ENCODE measurements at regions not wholly inside any gene's neighbourhood (a gene's known extent, or its start where the extent isn't known, plus 50 kb on each side); places are given as distances from the start of the nearest gene placed in this dataset.
A peak's percentile ranks its signal among the peaks of the same experiment; 100 is the strongest.
"Not testable (repeated sequence)": the region's sequence is repeated elsewhere in the genome, so short reads cannot be mapped to it uniquely, and the experiment has no call there.

DNA sequence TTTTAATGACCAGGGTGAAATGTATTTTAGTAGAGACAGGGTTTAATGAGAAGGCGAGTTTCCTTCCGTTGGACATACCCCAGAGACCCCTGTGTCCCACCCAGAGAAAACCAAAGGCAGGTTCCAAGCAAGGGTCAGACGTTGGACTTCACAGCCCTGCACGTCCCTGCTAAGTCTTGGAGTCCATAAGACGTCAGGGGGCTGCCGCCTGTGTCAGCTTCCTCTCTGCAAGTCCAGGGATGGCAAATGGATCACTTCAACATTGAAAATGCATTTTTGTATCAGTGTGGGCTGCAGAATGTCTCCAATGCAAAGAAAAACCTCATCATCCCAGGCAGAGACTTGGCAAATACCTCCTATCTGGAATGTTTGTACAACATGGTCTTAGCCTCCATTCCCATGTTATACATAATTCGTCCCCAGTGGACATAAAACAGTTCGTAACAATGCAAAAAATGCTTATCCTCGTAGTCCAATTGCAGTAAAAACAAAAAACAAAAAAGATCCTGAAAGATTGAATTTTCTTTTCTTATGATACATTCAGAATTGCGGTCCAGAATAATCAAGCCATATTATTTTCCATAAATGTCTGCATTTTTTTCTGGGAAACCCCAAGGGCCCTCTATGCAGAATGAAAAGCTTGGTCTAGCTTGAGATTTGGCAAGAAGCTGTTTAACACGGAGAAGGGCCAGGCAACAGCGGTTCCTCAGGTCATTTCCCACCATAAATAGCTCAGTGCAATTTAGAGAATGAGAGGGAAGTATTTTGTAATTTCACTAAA is 190.9 kb downstream of the SHOX start:
- DNase-seq, result no peak
- Mint-ChIP-seq H3K9me3 (peaks cover 6 to 7% of the 10 kb centered on the region in 2 donors), H3K4me3 (no peak overlapping the region), H3K27me3 (no peaks in the 10 kb centered on the region), H3K27ac (no peak overlapping the region), H3K4me1 (no peaks in the 10 kb centered on the region)
- no peak for ATAC-seq

DNA sequence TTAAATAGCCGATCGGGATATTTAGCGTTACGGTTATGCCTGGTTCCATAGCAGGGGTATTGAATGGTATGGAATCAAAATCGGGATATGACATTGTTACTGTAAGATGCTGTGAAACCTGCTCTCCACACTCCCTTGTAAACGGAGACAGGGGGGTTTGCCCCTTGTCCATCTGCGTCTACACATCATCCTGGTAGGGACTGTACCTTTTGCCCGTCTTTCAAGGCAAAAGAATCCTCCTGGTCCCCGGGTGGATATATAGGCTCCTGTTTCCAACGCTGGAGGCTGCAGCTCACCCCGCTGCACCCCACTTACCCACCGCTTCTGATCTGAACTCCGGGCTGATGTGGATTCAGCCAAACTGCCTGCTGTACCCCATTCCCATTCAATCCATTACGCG is 189.1 kb downstream of the SHOX start:
- ATAC-seq (no peak), DNase-seq (no peak)
- H3K4me1 Mint-ChIP-seq, result no peaks in the 10 kb centered on the region
- peaks cover 6 to 7% of the 10 kb centered on the region in 2 donors for H3K9me3 Mint-ChIP-seq
- no peaks in the 10 kb centered on the region for H3K27me3 Mint-ChIP-seq
- H3K27ac Mint-ChIP-seq, result no peak overlapping the region
- H3K4me3 Mint-ChIP-seq, result no peak overlapping the region

DNA sequence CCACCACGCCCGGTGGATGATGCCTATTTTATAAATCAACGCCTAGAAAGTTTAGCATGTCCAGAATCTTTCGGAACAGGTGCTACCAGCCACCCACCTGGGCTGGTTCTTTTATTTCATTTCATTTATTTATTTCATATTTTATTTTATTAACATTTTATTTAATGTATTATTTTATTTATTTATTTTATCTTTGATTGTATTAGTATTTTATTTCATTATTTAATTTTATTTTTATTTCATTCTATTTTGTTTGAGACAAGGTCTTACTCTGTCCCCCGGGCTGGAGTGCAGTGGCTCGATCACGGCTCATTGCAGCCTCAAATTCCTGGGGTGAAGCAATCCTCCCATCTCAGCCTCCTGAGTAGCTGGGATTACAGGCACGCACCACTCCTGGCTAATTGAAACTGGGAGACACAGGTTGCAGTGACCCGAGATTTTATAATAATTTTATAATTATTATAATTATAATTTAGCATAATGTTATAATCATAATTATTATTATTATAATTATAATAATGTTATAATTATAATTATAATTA is 187.2 kb downstream of the SHOX start:
- H3K9me3 Mint-ChIP-seq, result no peaks in the 10 kb centered on the region
- no peak overlapping the region for H3K27ac Mint-ChIP-seq
- no peaks in the 10 kb centered on the region for H3K27me3 Mint-ChIP-seq
- no peak overlapping the region for H3K4me3 Mint-ChIP-seq
- H3K4me1 Mint-ChIP-seq, result no peaks in the 10 kb centered on the region
- DNase-seq, result no peak
- no peak for ATAC-seq

DNA sequence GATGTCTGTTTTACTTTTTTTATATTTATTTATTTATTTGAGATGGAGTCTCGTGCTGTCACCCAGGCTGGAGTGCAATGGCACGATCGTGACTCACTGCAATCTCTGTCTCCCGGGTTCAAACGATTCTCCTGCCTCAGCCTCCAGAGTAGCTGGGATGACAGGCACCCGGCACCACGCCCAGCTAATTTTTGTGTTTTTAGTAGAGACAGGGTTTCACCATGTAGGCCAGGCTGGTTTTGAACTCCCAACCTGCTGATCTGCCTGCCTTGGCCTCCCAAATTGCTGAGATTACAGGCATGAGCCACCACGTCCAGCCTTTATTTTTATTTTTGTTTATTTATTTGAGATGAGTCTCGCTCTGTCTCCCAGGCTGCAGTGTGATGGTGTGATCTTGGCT is 186.6 kb downstream of the SHOX start:
- H3K4me1 Mint-ChIP-seq, DNase-seq, ATAC-seq, H3K9me3 Mint-ChIP-seq, H3K4me3 Mint-ChIP-seq, H3K27ac Mint-ChIP-seq, H3K27me3 Mint-ChIP-seq: not testable (repeated sequence)

DNA sequence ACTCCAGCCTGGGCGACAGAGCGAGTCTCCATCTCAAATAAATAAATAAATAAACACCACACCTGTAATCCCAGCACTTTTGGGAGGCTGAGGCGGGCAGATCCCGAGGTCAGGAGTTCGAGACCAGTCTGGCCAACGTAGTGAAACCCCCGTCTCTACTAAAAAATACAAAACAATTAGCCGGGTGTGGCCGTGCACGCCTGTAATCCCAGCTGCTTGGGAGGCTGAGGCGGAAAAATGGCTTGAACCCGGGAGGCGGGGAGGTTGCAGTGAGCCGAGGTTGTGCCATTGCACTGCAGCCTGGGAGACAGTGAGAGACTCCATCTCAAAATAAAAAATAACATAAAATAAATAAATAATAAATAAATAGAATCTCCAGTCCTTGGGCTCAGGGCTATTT is 185.8 kb downstream of the SHOX start:
- Mint-ChIP-seq H3K4me3 (no peak overlapping the region), H3K4me1 (no peaks in the 10 kb centered on the region), H3K9me3 (no peaks in the 10 kb centered on the region), H3K27me3 (no peaks in the 10 kb centered on the region), H3K27ac (no peak overlapping the region)
- DNase-seq (no peak), ATAC-seq (no peak)

DNA sequence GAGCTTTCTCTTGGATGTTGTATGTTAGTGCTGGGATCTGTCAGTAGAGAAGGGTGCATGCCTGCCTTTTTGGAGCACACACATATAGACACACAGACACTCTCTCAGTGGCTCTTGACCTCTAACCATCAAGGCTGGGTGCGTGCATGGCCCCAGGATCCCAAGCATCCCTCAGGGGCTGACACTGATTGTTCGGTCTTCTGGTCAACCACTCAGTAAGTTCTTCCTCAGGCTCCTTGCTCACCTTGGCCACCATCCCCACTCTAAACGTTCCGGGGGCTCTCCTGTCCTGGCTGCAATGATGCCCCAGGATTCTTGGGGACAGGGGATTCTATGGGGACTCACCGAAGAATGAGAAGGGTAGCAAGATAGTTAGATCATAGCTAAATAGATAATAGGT is 179.6 kb downstream of the SHOX start:
- H3K27me3 Mint-ChIP-seq, result peaks cover 13% of the 10 kb centered on the region
- no peak overlapping the region for H3K27ac Mint-ChIP-seq
- no peaks in the 10 kb centered on the region for H3K4me1 Mint-ChIP-seq
- no peak overlapping the region for H3K4me3 Mint-ChIP-seq
- H3K9me3 Mint-ChIP-seq, result no peaks in the 10 kb centered on the region
- no peak for DNase-seq
- no peak for ATAC-seq

DNA sequence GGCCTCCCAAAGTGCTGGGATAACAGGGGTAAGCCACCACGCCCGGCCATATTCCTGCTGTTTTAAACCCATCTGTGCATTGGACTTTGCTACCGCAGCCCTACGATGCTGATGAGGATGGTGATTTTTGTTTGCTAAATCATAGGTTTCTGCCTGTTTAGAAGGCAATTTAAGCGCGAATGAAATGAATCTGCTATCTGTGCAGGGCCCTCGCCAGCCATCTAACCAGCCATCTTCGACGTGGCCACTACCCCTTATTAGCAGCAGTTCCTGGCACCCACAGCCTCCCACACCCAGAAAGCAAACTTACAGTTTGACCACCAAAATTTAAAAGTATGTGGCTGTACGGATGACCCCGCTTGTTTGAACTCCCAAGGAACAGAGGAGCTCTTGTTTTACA is 178.5 kb downstream of the SHOX start:
- H3K9me3 Mint-ChIP-seq, result no peaks in the 10 kb centered on the region
- no peak overlapping the region for H3K4me3 Mint-ChIP-seq
- no peak overlapping the region for H3K27ac Mint-ChIP-seq
- H3K27me3 Mint-ChIP-seq, result peaks cover 22% of the 10 kb centered on the region
- ATAC-seq, result no peak
- no peaks in the 10 kb centered on the region for H3K4me1 Mint-ChIP-seq
- no peak for DNase-seq

DNA sequence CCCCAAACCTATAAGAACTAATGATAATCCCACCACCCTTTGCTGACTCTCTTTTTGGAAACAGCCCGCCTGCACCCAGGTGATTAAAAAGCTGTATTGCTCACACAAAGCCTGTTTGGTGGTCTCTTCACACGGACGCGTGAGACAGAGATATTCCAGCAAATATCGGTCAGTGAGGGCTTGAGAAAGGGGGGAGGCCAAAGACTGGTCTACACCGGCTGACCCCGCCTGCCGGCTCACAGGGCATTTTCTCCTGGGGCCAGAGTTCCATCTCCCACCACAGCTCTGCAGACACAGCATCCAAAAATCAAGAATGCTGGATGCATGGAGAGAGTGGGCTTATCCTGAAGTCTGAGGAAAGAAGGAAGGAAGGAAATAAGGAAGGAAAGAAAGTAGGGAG is 176.0 kb downstream of the SHOX start:
- DNase-seq (no peak), ATAC-seq (no peak)
- Mint-ChIP-seq H3K27me3 (peaks cover 34% of the 10 kb centered on the region), H3K27ac (no peak overlapping the region), H3K4me1 (no peaks in the 10 kb centered on the region), H3K4me3 (no peak overlapping the region), H3K9me3 (peaks cover 2 to 4% of the 10 kb centered on the region in 2 donors)

DNA sequence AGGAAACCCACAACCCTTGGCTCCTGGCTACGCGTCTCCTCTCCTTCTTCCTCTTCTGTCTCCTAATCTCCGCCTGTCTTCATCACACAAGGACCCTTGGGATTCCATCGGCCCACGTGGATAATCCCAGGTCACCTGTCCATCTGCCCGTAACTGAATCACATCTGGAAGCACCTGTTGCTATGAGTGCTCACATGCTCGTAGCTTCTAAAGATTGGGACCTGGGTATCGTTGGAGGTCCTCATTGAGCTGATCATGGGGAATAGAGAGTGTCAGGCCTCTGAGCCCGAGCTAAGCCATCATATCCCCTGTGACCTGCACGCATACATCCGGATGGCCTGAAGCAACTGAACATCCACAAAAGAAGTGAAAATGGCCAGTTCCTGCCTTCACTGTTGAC is 175.4 kb downstream of the SHOX start:
- DNase-seq, result no peak
- no peak overlapping the region for H3K4me3 Mint-ChIP-seq
- H3K9me3 Mint-ChIP-seq, result peaks cover 6 to 8% of the 10 kb centered on the region in 2 donors
- no peak overlapping the region for H3K27ac Mint-ChIP-seq
- ATAC-seq, result no peak
- H3K27me3 Mint-ChIP-seq, result peaks cover 34% of the 10 kb centered on the region
- H3K4me1 Mint-ChIP-seq, result no peaks in the 10 kb centered on the region

DNA sequence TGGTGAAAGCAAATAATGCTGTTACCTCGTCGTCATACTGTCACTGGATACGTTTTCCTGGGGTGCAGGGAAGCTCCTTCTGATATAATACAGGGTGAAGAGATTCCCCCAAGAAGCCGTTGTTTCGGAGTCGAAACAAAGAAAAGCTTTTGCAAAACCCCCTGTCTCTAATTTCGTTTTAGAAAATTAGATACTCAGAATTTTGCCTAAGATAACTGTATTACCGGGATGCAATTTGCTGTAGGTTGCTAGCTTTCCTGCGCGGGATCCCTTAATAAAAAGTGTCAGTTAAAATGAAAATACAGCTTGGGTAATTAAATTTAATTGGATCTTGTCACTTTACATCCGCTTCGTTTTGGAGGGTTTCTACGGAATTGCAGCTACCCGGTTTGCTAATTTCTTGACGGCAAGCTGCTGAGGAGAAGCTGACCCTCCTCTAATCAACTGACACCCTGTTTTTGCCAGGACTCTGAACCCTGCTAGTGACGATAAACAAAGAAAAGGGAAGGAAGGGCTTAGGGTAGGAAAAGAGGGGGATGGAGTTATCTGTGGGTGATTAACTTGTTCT is 174.6 kb downstream of the SHOX start:
- H3K4me3 Mint-ChIP-seq, result no peak overlapping the region
- H3K27me3 Mint-ChIP-seq, result peaks cover 34% of the 10 kb centered on the region
- no peak for DNase-seq
- no peaks in the 10 kb centered on the region for H3K4me1 Mint-ChIP-seq
- H3K9me3 Mint-ChIP-seq, result peaks cover 8 to 11% of the 10 kb centered on the region in 2 donors
- ATAC-seq, result no peak
- H3K27ac Mint-ChIP-seq, result no peak overlapping the region

DNA sequence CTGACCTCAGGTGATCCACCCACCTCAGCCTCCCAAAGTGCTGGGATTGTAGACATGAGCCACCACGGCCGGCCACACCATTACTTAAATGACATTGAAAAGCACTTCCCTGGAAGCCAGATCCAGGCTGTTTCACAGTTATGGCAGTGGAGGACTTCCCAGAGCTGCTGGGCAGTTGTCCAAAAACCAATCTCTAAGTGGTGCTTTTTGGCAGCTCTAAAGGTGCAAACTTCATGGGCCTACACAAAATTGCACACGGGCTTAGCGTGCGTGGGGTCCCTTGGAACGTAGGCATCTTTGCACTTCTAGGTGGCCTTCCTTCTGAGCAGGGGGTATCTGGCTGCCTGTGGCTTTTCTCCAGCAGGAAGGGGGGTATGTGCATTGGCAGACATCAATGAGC is 172.3 kb downstream of the SHOX start:
- Mint-ChIP-seq H3K4me3 (no peak overlapping the region), H3K4me1 (no peaks in the 10 kb centered on the region), H3K27ac (no peak overlapping the region), H3K9me3 (peaks cover 8 to 13% of the 10 kb centered on the region in 2 donors), H3K27me3 (peaks cover 34% of the 10 kb centered on the region)
- DNase-seq (no peak), ATAC-seq (no peak)

DNA sequence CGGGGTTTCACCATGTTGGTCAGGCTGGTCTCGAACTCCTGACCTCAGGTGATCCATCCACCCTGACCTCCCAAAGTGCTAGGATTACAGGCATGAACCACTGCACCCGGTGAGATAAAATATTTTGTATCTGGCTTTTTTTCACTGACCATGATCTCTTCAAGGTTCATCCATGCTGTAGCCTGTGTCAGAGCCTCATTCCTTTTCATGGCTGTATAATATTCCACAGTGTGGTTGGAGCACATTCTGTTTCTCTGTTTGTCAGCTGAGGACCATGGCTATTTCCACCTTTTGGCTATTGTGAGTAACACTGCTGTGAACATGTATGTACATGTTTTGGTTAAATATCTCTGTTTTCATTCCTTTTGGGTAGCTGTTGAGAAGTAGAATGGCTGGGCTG is 169.2 kb downstream of the SHOX start:
- Mint-ChIP-seq H3K9me3 (peaks cover 8 to 13% of the 10 kb centered on the region in 2 donors), H3K4me1 (no peaks in the 10 kb centered on the region), H3K27ac (no peak overlapping the region), H3K4me3 (no peak overlapping the region), H3K27me3 (peaks cover 18% of the 10 kb centered on the region)
- DNase-seq (no peak), ATAC-seq (no peak)

DNA sequence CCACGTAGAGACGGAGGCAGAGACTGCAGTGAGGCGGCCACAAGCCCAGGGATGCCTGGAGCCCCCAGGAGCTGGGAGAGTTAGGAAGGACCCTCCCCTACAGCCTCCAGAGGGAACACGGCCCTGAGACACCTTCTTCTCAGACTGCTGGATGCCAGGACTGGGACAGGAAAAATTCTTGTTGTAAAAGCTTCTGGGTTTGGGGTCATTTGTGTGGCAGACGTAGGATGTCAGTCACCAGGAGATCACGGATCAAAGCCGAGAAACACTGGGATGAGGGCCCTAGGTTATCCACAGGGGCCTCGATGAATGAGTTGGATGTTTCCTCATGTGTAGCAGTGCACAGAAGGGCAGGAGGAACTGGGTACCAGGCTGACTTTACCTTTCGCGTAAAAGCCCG is 163.7 kb downstream of the SHOX start:
- Mint-ChIP-seq H3K4me1 (no peaks in the 10 kb centered on the region), H3K9me3 (no peaks in the 10 kb centered on the region), H3K27ac (no peak overlapping the region), H3K27me3 (peaks cover 26% of the 10 kb centered on the region), H3K4me3 (no peak overlapping the region)
- DNase-seq, result peak in 1 of 2 donors; percentile 5
- no peak for ATAC-seq

DNA sequence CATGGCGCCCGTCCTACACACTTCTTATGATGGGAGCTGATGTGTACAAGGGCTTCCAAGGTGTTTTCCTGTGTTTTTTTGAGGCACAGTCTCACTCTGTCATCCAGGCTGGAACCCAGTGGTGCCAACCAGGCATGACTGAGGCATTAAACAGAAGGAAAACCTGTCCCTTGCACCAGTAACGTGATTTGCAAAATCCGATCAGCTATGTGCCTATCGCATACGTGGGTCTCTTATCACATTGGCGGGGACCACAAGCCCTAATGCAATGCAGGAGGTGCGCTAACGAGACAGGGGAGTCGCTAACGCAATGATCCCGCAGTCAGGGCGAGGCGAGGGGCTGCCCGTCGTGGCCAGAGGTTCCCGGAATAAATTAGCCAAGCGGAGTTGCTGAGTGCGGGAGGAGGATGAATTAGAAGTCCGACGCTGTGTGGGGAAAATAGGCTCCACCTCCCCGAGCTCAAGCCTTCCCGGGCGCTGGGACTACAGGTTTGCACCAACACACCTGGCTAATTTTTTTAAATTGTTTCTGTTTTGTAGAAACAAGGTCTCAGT is 162.7 kb downstream of the SHOX start:
- peak in 1 of 2 donors; percentile 5 for DNase-seq
- Mint-ChIP-seq H3K9me3 (no peaks in the 10 kb centered on the region), H3K4me1 (no peaks in the 10 kb centered on the region), H3K4me3 (no peak overlapping the region), H3K27ac (no peak overlapping the region), H3K27me3 (peaks cover 37% of the 10 kb centered on the region)
- no peak for ATAC-seq

DNA sequence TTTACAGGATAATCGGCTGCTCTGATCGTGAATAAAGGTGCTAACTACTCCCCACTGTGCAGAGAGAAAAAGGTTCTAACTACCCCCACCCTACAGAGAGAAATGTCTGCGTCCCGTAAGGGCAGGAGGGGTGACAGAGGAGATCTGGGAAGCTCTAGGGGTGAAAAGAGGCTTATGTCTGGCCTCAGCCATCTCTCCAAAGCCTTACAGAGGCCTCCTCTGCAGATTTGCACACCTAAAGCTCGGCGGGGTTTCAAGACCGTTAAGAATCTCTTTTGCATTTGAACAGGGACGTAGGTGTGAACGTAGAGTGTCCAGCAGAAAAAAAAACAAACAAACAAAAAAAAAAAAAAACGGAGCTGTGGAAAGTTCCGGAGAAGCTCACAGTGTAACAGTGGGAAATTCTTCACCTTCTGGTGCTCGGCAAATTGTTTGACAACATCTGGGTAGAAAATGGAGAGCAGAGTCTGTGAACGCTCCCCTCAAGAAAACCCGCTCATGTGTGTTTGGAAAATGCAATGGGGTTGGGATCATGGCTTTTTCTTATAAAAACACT is 161.0 kb downstream of the SHOX start:
- no peaks in the 10 kb centered on the region for H3K9me3 Mint-ChIP-seq

DNA sequence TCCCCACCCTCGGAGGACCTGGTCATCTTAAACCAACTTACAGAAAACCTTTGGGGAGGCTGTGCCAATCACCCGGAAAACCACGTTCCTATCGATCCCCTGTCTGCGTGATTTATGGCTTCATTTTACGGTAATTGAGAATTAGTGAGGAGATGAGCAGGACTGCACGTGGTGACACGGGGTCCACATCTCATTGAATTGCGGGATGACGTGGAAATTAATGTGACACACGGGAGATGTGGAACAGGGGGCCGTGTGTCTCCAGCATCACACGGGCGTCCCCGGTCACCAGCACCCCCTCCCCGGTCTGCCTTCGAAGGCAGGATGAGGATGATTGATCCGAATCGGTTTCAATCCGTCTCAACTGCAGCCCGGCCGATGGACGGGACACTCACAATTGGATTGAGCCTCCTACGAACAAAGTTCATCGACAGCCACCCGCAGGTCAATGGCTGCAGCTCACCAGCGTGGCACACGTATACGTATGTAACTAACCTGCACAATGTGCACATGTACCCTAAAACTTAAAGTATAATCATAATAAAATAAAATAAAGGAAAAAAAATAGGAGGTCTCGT is 160.3 kb downstream of the SHOX start:
- no peak for ATAC-seq
- peaks cover 37% of the 10 kb centered on the region for H3K27me3 Mint-ChIP-seq

More for the DNA sequence above, 161.0 kb downstream of the SHOX start:
- H3K4me3 Mint-ChIP-seq, result no peak overlapping the region
- H3K4me1 Mint-ChIP-seq, result no peaks in the 10 kb centered on the region
- no peak for ATAC-seq
- H3K27ac Mint-ChIP-seq, result no peak overlapping the region
- H3K27me3 Mint-ChIP-seq, result peaks cover 37% of the 10 kb centered on the region
- peak in 1 of 2 donors; percentile 1 for DNase-seq

More for the DNA sequence above, 160.3 kb downstream of the SHOX start:
- H3K9me3 Mint-ChIP-seq, result no peaks in the 10 kb centered on the region
- DNase-seq, result peak in 1 of 2 donors; percentile 6
- no peak overlapping the region for H3K27ac Mint-ChIP-seq
- H3K4me1 Mint-ChIP-seq, result no peaks in the 10 kb centered on the region
- no peak overlapping the region for H3K4me3 Mint-ChIP-seq

Measured in stimulated activated naive CD8-positive, alpha-beta T cell treated with anti-CD3 and anti-CD28 coated beads, Interleukin-15, amount 100 ng/mL, for 72 hours (primary cell).